HEK293 (cell line): ENCODE measurements at regions not wholly inside any gene's neighbourhood (a gene's known extent, or its start where the extent isn't known, plus 50 kb on each side); places are given as distances from the start of the nearest gene placed in this dataset.

Experiments used
- CTCF ChIA-PET: fragments of 350-600 bp; formaldehyde crosslinking; extraction: SDS; loops from one replicate; lab custom pipeline; 2021; ENCODE audit warnings: antibody characterized with exemption; lab: Yijun Ruan, JAX
- POLR2A ChIA-PET: fragments of 300-600 bp; formaldehyde crosslinking; extraction: SDS; loops from one replicate; lab custom pipeline; 2020; ENCODE audit warnings: antibody characterized with exemption, inconsistent platforms; lab: Yijun Ruan, JAX
- H3K27ac ChIP-seq: fragments of 200-500 bp; sonication (Bioruptor generic); 2 replicates; pipeline ENCODE4 v1.5.1; 2014; ENCODE audit warnings: low read depth, low read length, control low read depth, inconsistent platforms; ENCODE audit errors: extremely low read depth
- H3K36me3 ChIP-seq, 2 experiments: fragments of 200-500 bp in 1 of 2; sonication (Bioruptor generic) in 1 of 2; 1 replicate in 1 of 2; 2 replicates in 1 of 2; pipeline ENCODE4 v1.5.1; 2014 to 2017; ENCODE audit warnings: inconsistent platforms in 2 of 2, low read length in 2 of 2; ENCODE audit not compliant: control insufficient read depth in 2 of 2, insufficient read depth in 1 of 2
- H3K4me1 ChIP-seq: fragments of 200-500 bp; sonication (Bioruptor generic); 2 replicates; pipeline ENCODE4 v1.5.1; 2014; ENCODE audit warnings: mild to moderate bottlenecking, low read length, inconsistent platforms; ENCODE audit not compliant: control insufficient read depth, insufficient read depth
- H3K4me3 ChIP-seq: 2 replicates; pipeline ENCODE4 v1.5.1; 2011; ENCODE audit warnings: low read depth, mild to moderate bottlenecking, control low read depth, low read length, moderate library complexity
- H3K9me3 ChIP-seq: fragments of 200-500 bp; sonication (Bioruptor generic); 2 replicates; pipeline ENCODE4 v1.5.1; 2014; ENCODE audit warnings: low read depth, low read length, inconsistent platforms; ENCODE audit not compliant: control insufficient read depth, insufficient read depth
- MZF1 ChIP-seq: fragments of 450-650 bp; formaldehyde crosslinking; IDR thresholded peaks from 2 replicates; pipeline ENCODE4 v1.5.1; 2017; ENCODE audit warnings: missing biosample characterization, missing genetic modification characterization, borderline replicate concordance
- OSR2 ChIP-seq: fragments of 450-650 bp; formaldehyde crosslinking; IDR thresholded peaks from 2 replicates; pipeline ENCODE4 v1.5.1; 2016; ENCODE audit warnings: missing biosample characterization, missing genetic modification characterization
- RBAK ChIP-seq: fragments of 450-650 bp; formaldehyde crosslinking; IDR thresholded peaks from 2 replicates; pipeline ENCODE4 v1.5.1; 2016; ENCODE audit warnings: missing biosample characterization, missing genetic modification characterization
- WT1 ChIP-seq: fragments of 450-650 bp; formaldehyde crosslinking; IDR thresholded peaks from 2 replicates; pipeline ENCODE4 v1.5.1; 2016; ENCODE audit warnings: missing biosample characterization, missing genetic modification characterization
- ZFHX2 ChIP-seq: fragments of 450-650 bp; formaldehyde crosslinking; conservative IDR thresholded peaks from 2 replicates; pipeline ENCODE4 v1.5.1; 2016; ENCODE audit warnings: missing biosample characterization, missing genetic modification characterization
- ZNF112 ChIP-seq: fragments of 450-650 bp; formaldehyde crosslinking; IDR thresholded peaks from 2 replicates; pipeline ENCODE4 v1.5.0; 2017; ENCODE audit warnings: missing biosample characterization, missing genetic modification characterization
- ZNF169 ChIP-seq: fragments of 450-650 bp; formaldehyde crosslinking; IDR thresholded peaks from 2 replicates; pipeline ENCODE4 v1.5.1; 2016; ENCODE audit warnings: missing biosample characterization, missing genetic modification characterization
- ZNF184 ChIP-seq: fragments of 450-650 bp; IDR thresholded peaks from 2 replicates; pipeline ENCODE4 v1.5.1; 2018; ENCODE audit warnings: missing biosample characterization, mild to moderate bottlenecking, missing genetic modification characterization
- ZNF324 ChIP-seq: fragments of 450-650 bp; formaldehyde crosslinking; IDR thresholded peaks from 2 replicates; pipeline ENCODE4 v1.5.1; 2016; ENCODE audit warnings: missing biosample characterization, missing genetic modification characterization
- ZNF416 ChIP-seq: fragments of 450-650 bp; formaldehyde crosslinking; IDR thresholded peaks from 2 replicates; pipeline ENCODE4 v1.5.1; 2016; ENCODE audit warnings: missing biosample characterization, missing genetic modification characterization
- ZNF426 ChIP-seq: fragments of 450-650 bp; formaldehyde crosslinking; IDR thresholded peaks from 2 replicates; pipeline ENCODE4 v1.5.1; 2017; ENCODE audit warnings: missing biosample characterization, missing genetic modification characterization, mild to moderate bottlenecking, inconsistent platforms, moderate library complexity
- ZNF48 ChIP-seq: fragments of 450-650 bp; formaldehyde crosslinking; IDR thresholded peaks from 2 replicates; pipeline ENCODE4 v1.5.1; 2016; ENCODE audit warnings: missing biosample characterization, missing genetic modification characterization
- ZNF600 ChIP-seq: fragments of 450-650 bp; formaldehyde crosslinking; IDR thresholded peaks from 2 replicates; pipeline ENCODE4 v1.5.1; 2016; ENCODE audit warnings: missing biosample characterization, missing genetic modification characterization
- ZNF624 ChIP-seq: fragments of 450-650 bp; formaldehyde crosslinking; IDR thresholded peaks from 2 replicates; pipeline ENCODE4 v1.5.1; 2017; ENCODE audit warnings: missing biosample characterization, missing genetic modification characterization
- ZNF629 ChIP-seq: fragments of 450-650 bp; formaldehyde crosslinking; IDR thresholded peaks from 2 replicates; pipeline ENCODE4 v1.5.1; 2017; ENCODE audit warnings: missing biosample characterization, missing genetic modification characterization
- ZNF701 ChIP-seq: fragments of 450-650 bp; formaldehyde crosslinking; IDR thresholded peaks from 2 replicates; pipeline ENCODE4 v1.5.1; 2016; ENCODE audit warnings: missing biosample characterization, missing genetic modification characterization
- ZSCAN23 ChIP-seq: fragments of 450-650 bp; formaldehyde crosslinking; IDR thresholded peaks from 2 replicates; pipeline ENCODE4 v1.5.1; 2016; ENCODE audit warnings: missing biosample characterization, missing genetic modification characterization
- ZXDB ChIP-seq: fragments of 450-650 bp; formaldehyde crosslinking; IDR thresholded peaks from 2 replicates; pipeline ENCODE4 v1.5.1; 2016; ENCODE audit warnings: missing biosample characterization, missing genetic modification characterization
- TF ChIP-seq, protein P1 (sequence below): fragments of 450-650 bp; formaldehyde crosslinking; optimal IDR thresholded peaks from 2 replicates; pipeline ENCODE3; 2016; ENCODE audit warnings: missing biosample characterization, mild to moderate bottlenecking, missing genetic modification characterization
- TF ChIP-seq, protein P2 (sequence below): fragments of 450-650 bp; formaldehyde crosslinking; IDR thresholded peaks from 2 replicates; pipeline ENCODE4 v1.5.1; 2016; ENCODE audit warnings: missing biosample characterization, missing genetic modification characterization
- TF ChIP-seq, protein P3 (sequence below): fragments of 450-650 bp; formaldehyde crosslinking; IDR thresholded peaks from 2 replicates; pipeline ENCODE4 v1.5.1; 2017; ENCODE audit warnings: missing biosample characterization, missing genetic modification characterization
- TF ChIP-seq, protein P4 (sequence below): fragments of 450-650 bp; IDR thresholded peaks from 2 replicates; pipeline ENCODE4 v1.5.1; 2018; ENCODE audit warnings: missing biosample characterization, missing genetic modification characterization

DNA sequence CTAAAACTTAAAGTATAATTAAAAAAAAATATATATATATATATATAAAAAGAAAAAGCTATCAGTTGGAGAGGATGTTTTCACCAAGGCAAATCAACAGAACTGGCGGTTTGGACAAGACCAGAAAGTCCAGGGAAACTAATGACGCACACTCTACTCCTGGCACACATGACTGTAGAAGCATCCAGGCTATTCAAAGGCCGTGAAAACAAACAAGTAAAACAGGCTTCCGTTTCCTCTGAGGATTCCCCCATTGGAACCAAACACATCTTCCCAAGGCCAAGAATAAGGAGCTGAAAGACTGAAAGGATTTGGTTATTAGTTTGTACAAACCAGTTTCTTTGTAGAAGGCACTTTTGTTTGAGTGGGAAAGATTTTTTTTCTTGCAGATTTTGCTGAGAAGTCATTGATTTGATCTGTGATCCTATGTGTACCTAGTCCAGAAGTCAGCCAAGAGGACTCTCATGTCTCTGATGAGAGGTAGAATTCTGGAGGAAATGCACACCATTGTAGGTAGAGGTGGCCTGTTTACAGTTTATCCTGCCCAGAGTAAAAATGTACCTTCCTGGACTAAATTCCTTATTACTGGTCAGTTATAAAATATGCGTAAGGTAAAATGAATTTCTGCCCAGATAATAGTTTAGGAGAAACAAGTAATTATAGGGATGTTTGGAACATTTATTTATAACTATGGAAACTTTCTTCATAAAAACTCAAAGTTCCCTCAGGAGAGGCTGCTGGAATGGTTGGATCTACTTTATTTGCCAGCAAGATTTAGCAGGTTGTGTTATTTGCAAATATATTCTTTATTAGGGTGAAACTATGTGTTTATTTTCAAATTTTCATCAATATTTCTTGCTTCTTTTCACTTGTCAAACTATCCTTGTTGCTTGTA is 66.5 kb downstream of the DMP1 start:
- no peaks in the 10 kb centered on the region for H3K36me3 ChIP-seq
- H3K27ac ChIP-seq: no peak overlapping the region
- CTCF ChIA-PET: no interaction called here
- no peak for TF ChIP-seq ZNF324 (tag by site-specific recombination)
- TF ChIP-seq RBAK (tag by site-specific recombination): no peak
- H3K4me3 ChIP-seq: no peak overlapping the region
- H3K9me3 ChIP-seq: no peaks in the 10 kb centered on the region
- no peaks in the 10 kb centered on the region for H3K4me1 ChIP-seq
- POLR2A ChIA-PET: no interaction called here

DNA sequence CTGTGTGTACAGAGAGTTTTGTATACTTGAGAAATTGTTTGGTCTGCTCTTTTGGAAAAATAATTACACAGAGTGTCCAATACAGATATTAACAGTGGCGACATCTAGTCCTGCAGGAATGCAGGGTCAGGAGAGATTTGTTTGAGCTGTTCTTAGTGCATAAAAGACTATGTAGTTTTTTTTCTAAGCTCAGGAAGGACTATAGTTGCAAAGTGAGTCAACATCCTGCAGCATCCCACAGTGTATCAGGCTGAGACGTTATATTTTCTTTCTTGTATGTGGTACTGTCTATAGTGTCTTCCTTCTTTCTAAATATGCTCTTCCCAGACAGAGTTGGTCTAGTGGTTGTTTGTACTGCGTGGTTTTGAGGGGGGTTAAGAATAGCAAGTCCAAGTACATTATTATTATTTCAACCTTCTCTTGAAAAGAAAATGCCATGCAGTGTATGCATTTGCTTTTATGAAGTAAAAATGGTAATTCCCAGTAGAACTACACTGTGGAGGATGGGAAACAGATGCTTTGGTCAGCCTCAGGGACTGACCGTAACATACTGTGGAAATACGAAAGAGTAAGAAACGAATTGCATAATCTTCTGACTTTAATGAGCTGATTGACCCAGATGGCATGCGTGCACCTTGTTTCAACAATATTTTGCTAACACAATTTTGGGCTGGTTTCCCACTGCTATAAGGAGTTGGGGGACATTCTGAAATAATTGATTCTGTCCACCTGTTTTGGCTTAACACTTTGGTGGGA is 67.4 kb downstream of the DMP1 start:
- Histone ChIP-seq H3K36me3 (no peaks in the 10 kb centered on the region), H3K4me1 (no peaks in the 10 kb centered on the region), H3K4me3 (no peak overlapping the region), H3K9me3 (no peaks in the 10 kb centered on the region), H3K27ac (no peak overlapping the region)
- CTCF ChIA-PET: no interaction called here
- POLR2A ChIA-PET: no interaction called here
- TF ChIP-seq MZF1 (tag by site-specific recombination) (no peak), ZFHX2 (no peak), OSR2 (no peak), ZSCAN23 (tag by site-specific recombination) (no peak), ZNF624 (tag by site-specific recombination) (no peak), ZNF701 (tag by site-specific recombination) (no peak)
- TF ChIP-seq, protein P1, sequence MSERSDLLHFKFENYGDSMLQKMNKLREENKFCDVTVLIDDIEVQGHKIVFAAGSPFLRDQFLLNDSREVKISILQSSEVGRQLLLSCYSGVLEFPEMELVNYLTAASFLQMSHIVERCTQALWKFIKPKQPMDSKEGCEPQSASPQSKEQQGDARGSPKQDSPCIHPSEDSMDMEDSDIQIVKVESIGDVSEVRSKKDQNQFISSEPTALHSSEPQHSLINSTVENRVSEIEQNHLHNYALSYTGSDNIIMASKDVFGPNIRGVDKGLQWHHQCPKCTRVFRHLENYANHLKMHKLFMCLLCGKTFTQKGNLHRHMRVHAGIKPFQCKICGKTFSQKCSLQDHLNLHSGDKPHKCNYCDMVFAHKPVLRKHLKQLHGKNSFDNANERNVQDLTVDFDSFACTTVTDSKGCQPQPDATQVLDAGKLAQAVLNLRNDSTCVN (tag by site-specific recombination): no peak
- TF ChIP-seq, all 188 proteins: peak for 0

DNA sequence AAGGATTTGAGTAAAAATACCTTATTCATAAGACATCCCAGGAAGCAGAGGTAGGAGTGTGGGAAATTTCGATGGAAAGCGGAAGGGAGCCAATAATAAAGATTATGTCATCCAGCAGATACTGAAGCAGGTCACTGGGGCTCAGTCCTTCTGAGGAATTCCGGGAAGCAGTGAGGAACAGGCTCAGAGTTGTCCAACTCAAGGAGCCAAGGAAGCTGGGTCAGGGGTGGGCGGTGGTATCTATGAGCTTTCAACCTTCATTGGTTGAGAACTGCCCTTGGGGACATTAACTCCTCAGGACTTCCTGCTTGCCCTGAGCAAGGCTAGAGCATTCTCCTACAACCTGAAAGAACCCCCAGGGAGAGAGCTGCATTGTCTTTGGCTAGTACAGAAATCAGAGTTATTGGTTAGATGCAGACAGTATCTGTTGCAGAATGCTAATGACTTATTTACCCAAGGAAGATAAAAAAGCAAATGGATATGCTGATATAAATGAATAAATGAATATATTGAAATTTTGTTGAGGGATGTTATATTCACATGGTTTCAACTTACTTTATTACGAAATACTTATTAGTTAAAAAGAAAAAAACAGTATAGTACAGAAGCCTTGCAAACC is 68.2 kb downstream of the DMP1 start:
- ChIA-PET CTCF (no interaction called here), POLR2A (no interaction called here)
- H3K27ac ChIP-seq: no peak overlapping the region
- no peaks in the 10 kb centered on the region for H3K36me3 ChIP-seq
- no peaks in the 10 kb centered on the region for H3K4me1 ChIP-seq
- no peaks in the 10 kb centered on the region for H3K9me3 ChIP-seq
- no peak overlapping the region for H3K4me3 ChIP-seq
- TF ChIP-seq ZNF426 (tag by site-specific recombination) (no peak), ZNF112 (no peak), ZNF169 (tag by site-specific recombination) (no peak), ZNF416 (no peak), ZNF629 (tag by site-specific recombination) (no peak), ZNF48 (no peak), ZNF600 (tag by site-specific recombination) (no peak), ZNF184 (tag by site-specific recombination) (no peak), WT1 (tag by site-specific recombination) (no peak), ZXDB (tag by site-specific recombination) (no peak)
- TF ChIP-seq, protein P2, sequence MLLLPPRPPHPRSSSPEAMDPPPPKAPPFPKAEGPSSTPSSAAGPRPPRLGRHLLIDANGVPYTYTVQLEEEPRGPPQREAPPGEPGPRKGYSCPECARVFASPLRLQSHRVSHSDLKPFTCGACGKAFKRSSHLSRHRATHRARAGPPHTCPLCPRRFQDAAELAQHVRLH (tag by site-specific recombination): no peak
- TF ChIP-seq, protein P3, sequence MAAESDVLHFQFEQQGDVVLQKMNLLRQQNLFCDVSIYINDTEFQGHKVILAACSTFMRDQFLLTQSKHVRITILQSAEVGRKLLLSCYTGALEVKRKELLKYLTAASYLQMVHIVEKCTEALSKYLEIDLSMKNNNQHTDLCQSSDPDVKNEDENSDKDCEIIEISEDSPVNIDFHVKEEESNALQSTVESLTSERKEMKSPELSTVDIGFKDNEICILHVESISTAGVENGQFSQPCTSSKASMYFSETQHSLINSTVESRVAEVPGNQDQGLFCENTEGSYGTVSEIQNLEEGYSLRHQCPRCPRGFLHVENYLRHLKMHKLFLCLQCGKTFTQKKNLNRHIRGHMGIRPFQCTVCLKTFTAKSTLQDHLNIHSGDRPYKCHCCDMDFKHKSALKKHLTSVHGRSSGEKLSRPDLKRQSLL: no peak
- TF ChIP-seq, protein P4, sequence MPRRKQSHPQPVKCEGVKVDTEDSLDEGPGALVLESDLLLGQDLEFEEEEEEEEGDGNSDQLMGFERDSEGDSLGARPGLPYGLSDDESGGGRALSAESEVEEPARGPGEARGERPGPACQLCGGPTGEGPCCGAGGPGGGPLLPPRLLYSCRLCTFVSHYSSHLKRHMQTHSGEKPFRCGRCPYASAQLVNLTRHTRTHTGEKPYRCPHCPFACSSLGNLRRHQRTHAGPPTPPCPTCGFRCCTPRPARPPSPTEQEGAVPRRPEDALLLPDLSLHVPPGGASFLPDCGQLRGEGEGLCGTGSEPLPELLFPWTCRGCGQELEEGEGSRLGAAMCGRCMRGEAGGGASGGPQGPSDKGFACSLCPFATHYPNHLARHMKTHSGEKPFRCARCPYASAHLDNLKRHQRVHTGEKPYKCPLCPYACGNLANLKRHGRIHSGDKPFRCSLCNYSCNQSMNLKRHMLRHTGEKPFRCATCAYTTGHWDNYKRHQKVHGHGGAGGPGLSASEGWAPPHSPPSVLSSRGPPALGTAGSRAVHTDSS (tag by site-specific recombination): no peak
